ENCODE measurements at regions not wholly inside any gene's neighbourhood (a gene's known extent, or its start where the extent isn't known, plus 50 kb on each side); places are given as distances from the start of the nearest gene placed in this dataset.

DNA sequence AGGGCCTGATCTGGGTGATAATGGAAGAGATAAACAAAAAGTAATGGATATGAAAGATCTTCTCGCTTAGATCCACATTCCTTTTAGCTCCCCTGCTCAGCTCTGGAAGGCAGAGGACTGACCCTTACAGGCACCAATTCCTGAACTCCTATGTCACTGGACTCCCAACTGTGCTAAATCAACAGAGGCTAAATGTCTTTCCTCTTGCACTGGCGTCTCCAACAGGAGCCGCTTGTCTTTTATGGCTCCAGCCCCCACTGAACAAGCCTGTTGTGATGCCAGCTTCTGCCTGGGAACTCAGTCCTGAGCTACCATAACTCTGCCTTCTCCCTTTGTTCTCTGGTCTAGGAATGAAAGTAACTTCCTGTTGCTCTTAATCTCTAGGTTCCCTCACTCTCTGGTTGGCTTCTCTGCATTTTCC lies 142.1 kb upstream of the COL11A1 start:
- H3K27ac ChIP-seq = no peak overlapping the region
- no peak for TF ChIP-seq ZFX (IDR thresholded peaks at IDR 0.05)
- TF ChIP-seq, protein P1, sequence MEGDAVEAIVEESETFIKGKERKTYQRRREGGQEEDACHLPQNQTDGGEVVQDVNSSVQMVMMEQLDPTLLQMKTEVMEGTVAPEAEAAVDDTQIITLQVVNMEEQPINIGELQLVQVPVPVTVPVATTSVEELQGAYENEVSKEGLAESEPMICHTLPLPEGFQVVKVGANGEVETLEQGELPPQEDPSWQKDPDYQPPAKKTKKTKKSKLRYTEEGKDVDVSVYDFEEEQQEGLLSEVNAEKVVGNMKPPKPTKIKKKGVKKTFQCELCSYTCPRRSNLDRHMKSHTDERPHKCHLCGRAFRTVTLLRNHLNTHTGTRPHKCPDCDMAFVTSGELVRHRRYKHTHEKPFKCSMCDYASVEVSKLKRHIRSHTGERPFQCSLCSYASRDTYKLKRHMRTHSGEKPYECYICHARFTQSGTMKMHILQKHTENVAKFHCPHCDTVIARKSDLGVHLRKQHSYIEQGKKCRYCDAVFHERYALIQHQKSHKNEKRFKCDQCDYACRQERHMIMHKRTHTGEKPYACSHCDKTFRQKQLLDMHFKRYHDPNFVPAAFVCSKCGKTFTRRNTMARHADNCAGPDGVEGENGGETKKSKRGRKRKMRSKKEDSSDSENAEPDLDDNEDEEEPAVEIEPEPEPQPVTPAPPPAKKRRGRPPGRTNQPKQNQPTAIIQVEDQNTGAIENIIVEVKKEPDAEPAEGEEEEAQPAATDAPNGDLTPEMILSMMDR (conservative IDR thresholded peaks at IDR 0.05) = no peak

DNA sequence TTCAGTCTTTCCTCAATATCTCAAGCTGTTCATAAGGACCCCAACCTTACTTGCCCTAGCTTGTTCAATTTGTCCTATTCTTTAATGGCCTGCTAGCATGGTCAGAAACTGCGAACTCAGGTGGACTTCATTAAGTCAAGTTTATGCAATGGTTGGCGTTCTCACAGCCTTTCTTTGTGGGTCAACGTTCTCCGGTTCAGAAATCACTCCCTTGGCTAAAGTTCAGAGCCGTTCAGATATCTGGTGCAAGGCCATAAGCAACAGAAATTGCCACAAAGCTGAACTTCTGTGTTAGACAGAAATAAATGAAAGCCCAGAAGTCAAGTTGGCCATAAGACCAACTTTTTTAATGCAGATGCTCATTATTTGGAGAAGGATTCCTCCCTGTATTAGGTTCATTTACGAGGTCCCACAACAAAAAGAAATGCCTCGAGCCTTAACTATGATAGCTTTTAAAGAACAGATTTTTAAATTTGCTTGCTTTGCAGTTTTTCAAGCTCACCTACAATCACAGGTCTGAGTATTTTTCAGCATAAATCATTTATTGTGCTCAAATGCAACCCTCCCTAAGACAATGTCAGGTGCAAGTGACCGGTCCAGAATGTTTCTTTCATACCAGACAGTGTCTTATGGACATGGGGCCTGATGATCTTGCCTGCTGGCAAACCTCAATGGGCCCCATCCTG lies 140.2 kb upstream of the COL11A1 start:
- TF ChIP-seq, protein P1 (conservative IDR thresholded peaks at IDR 0.05) = no peak
- no peak for TF ChIP-seq ZFX (IDR thresholded peaks at IDR 0.05)
- H3K27ac ChIP-seq = no peak overlapping the region

DNA sequence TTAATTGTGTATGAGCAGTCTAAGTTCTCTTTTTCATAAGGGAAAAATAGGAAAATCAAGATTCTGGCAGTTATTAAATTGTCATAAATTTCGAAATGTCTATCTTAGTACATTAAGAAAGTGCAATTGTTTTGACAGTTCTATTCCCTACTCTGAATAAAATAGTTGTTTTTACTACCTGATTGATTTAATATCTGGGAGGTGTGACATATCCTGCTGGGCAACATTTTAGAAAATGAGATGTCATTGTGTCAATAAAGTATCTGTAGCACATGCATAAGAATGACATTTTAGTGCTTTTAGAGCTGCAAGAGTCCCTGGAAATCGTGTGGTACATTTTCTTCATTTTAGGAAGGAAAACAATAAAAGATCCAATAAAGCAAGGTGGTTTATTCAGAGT lies 139.2 kb upstream of the COL11A1 start:
- no peak for TF ChIP-seq ZFX (IDR thresholded peaks at IDR 0.05)
- TF ChIP-seq, protein P1 (conservative IDR thresholded peaks at IDR 0.05) = no peak

DNA sequence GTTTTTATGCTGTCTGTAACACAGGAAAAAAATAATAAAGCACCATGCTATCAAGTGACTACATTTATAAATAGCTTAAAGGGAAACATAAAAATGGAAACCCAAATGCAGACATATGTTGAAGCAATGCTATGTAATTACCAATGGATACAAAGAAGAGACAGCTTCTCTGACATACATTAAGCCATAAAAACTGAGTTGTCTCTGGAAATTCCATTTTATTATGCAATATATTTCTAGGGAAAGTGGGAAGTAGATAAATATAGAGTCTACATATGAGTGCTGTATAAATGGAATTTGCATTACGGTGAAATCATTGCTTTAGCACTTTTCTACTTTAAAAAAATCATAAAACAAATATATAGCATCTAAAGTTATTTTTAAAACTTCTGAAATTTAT lies 135.2 kb upstream of the COL11A1 start:
- no peak overlapping the region for H3K27ac ChIP-seq
- no peak for TF ChIP-seq ZFX (IDR thresholded peaks at IDR 0.05)
- TF ChIP-seq, protein P1 (conservative IDR thresholded peaks at IDR 0.05) = no peak

More for the DNA sequence above, 139.2 kb upstream of the COL11A1 start:
- H3K27ac ChIP-seq = no peak overlapping the region

DNA sequence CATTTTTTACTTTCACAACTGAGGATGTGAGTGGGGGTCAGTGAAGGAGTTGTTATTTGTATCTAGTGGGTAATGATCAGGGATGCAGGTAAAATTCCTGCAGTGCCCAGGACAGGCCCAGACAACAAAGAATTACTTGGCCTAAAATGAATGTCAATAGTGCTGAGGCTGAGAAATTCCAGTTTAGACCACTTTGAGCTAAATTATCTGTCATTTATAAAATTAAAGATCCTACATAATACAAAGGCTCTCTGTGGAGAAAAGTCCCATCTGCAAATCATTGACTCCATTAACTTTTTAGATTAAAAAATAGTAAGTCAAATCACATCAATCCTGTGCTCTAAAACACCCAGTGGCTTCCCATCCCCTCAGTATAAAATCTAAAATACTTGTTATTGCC lies 130.7 kb upstream of the COL11A1 start:
- TF ChIP-seq, protein P1 (conservative IDR thresholded peaks at IDR 0.05) = no peak
- no peak for TF ChIP-seq ZFX (IDR thresholded peaks at IDR 0.05)

DNA sequence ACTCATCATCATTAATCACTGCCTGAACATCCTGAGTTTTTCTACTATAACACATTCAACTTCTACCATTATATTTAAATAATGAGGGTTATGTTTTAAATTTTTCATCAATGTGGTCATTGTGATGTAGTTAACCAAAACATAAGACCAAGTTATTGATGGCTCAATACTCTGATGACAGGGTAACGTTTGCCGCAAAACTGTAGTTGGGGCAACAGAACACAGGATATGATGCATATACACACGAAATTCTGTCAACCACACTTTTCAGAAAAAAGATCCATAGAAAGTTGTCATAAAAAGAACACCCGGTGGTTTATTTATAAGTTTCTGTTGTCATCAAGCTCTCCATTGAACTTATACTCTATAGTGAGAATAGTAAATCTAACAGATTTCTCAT lies 121.7 kb upstream of the COL11A1 start:
- TF ChIP-seq, protein P1 (conservative IDR thresholded peaks at IDR 0.05) = no peak
- TF ChIP-seq ZFX (IDR thresholded peaks at IDR 0.05) = no peak
- H3K27ac ChIP-seq = no peak overlapping the region

More for the DNA sequence above, 130.7 kb upstream of the COL11A1 start:
- no peak overlapping the region for H3K27ac ChIP-seq

DNA sequence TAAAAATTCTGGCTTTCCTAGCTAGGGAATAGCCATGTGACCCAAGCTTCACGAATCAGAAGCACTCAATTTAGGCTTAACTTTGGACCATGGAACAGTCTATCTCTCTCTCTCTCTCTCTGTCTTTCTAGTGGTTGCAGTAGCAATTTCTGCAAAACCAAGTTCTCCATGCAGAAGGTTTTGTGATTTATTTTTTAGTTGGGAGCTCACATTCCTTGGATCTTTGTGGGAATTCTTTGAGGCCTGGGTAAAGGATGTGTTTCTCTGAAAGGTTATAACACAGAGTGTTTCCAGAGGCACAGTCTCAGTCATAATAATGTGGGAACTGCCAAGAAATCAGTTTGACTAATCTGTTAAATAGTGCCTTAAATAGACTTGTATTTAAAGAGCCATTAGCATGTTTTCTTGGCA lies 112.3 kb upstream of the COL11A1 start:
- TF ChIP-seq ZFX (IDR thresholded peaks at IDR 0.05) = no peak
- TF ChIP-seq, protein P1 (conservative IDR thresholded peaks at IDR 0.05) = no peak
- H3K27ac ChIP-seq = no peak overlapping the region

Data from C4-2B (cell line).